ENCODE measurements at regions not wholly inside any gene's neighbourhood (a gene's known extent, or its start where the extent isn't known, plus 50 kb on each side); places are given as distances from the start of the nearest gene placed in this dataset.
"Not testable (repeated sequence)": the region's sequence is repeated elsewhere in the genome, so short reads cannot be mapped to it uniquely, and the experiment has no call there.

- no peak for DNase-seq (ENCODE audit: low read depth)
Observed at GRCh38 chr21:20388400-20388799, 609.8 kb upstream of the NCAM2 start.

DNA sequence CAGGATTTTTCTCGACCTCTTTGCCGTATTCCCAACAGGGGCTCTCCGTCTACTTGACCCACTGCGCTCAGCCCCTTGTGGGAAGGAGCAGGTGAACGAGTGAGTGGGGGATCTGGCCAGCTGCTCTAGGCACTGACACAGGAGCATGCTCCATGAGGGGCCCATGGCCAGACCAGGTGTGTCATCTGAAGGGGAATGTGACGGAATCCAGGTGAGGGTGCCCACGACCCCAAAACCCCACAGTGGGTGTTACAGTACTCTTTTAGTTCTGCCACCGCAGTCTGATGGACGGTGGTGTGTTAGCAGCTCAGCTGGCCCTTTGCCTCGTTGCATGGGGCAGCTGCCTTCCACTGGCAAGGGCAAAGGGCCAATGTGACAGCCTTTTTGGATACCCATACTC is 601.4 kb upstream of the NCAM2 start:
- no peak for DNase-seq (ENCODE audit: low read depth)

DNA sequence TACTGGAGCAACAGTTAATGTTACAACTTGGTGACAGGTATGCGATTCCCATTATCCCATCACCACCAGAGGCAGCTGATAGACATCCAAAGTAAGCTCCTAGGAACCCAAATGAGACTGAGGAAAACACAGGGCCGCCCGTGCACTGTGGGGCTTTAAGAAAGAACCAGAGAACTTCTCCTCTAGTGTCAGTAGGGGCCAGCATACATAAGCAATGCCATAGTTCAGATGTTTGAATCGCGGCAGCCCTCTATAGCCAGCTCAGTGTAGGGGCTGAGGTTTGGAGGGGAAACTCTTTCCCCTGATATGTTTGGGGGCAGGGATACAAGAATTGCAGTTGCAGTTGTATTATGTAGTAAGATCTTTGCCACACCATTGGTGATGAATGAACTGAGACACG is 593.3 kb upstream of the NCAM2 start:
- no peak for DNase-seq (ENCODE audit: low read depth)

DNA sequence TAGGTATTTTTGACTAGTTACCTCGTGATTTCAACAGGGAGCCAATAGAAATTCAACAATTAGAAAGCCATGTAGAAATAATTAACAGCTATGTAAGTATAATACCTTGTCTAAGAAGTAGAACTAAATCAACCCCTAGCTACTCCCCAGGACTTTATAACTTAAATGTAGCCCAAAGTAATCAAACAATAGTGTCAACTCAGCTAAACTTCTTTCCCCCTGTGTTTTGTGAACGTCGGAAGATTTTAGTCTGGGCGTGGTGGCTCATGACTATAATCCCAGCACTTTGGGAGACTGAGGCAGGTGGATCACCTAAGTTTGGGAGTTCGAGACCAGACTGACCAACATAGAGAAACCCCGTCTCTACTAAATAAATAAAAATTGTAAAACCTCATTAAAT is 579.9 kb upstream of the NCAM2 start:
- no peak for DNase-seq (ENCODE audit: low read depth)

GRCh38 chr21:20419772-20420171 is 578.4 kb upstream of the NCAM2 start:
- no peak for DNase-seq (ENCODE audit: low read depth)

GRCh38 chr21:20424943-20425342 is 573.3 kb upstream of the NCAM2 start:
- DNase-seq (ENCODE audit: low read depth), result no peak

GRCh38 chr21:20425856-20426255 is 572.4 kb upstream of the NCAM2 start:
- DNase-seq (ENCODE audit: low read depth), result no peak

DNA sequence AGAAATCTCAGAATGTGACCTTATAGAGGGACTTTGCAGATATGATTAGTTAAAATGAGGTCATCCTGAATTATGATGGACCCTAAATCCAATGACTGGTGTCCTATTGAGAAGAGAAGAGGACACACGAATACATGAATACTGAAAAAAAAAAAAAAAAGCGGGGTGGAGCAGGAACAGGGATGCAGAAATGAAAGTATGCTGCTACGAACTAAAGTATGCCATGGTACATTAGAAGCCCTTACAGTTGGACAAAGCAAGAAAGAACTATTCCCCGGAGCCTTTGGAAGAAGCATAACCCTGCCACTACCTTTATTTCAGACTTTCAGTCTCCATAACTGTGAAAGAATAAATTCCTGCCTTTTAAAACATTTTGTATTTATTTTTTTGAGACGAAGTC is 557.9 kb upstream of the NCAM2 start:
- no peak for DNase-seq (ENCODE audit: low read depth)

DNA sequence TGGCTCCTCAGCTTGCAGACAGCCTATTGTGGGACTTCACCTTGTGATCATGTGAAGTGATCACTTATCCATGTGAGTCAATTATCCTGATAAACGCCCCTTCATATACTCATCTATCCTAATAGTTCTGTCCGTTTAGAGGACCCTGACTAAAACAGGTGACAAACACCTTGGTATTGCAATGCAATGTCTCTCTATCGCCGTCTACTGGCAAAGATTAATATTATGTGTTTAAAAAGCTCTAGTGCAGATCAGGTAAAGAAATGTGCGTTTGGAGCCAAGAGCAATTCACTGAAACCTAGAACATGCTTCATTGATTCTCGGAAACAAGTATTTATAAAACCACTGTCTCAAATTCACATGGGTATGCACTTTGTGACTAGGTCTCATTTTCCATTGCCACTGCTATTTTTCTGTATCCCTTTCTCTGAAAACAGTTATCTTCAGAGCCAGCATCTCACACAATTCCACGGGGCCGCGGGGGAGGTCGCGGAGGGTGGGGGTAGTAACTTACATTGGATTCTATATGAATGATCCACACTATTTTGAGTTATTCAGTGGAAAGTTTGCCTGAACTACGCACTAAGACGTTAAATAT is 554.6 kb upstream of the NCAM2 start:
- no peak for DNase-seq (ENCODE audit: low read depth)

DNA sequence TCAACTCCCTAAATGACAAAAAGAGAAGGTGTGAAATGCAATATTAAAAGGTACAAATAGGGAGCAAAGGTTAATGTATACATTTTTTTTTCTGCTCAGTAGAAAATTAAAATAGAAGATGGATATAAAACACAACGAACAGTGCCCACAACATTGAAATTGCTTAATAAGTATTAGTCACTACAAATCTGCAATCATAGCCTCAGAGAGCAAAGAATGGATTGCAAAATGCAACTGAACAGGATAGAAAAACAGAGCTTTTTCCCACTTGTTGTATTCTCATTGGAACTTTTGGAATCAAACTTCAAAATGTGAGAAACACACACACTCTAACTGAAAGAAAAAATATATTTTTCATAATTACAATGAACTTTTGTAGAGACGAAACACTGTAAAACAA is 552.2 kb upstream of the NCAM2 start:
- no peak for DNase-seq (ENCODE audit: low read depth)

DNA sequence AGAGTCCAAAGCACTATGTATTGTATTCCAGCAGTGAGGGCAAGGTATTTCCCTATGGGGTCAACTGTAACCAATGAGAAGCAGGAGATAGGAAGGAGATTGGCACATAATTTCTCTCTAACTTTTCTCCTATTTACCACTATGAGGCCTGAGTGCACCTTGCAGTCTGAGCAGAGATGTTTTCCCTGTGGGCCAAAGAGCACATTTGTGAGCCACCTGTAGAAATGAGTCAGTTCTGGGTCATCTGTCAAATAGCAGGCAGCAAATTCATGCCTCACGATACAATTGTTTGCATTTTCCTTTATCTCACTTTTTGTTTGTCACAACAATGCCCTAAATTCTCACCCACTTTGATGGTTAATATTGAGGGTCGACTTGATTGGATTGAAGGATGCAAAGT is 547.2 kb upstream of the NCAM2 start:
- DNase-seq (ENCODE audit: low read depth), result no peak

DNA sequence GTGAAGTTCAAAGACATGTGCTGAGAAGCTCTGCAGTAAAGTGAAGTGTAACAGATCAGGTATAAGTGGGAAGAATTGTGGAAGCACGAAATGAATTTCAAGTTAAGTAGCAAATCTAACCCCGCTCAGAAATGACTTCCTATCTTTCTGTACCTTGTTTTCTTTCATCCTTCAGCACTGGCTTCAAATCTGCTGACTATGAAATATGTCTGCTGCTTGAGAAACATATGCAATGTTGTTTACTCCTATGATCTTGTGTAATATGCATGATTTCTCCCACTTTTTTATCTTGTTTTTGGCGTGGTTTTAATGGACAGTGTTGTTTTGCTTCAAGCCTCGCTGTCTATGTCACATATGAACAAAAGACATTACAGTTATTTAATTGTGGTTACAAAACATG is 545.3 kb upstream of the NCAM2 start:
- no peak for DNase-seq (ENCODE audit: low read depth)

GRCh38 chr21:20459838-20460237 is 538.4 kb upstream of the NCAM2 start:
- DNase-seq (ENCODE audit: low read depth), result no peak

GRCh38 chr21:20463362-20463761 is 534.8 kb upstream of the NCAM2 start:
- no peak for DNase-seq (ENCODE audit: low read depth)

- no peak for DNase-seq (ENCODE audit: low read depth)
Observed at GRCh38 chr21:20469361-20469760, 528.8 kb upstream of the NCAM2 start.

DNA sequence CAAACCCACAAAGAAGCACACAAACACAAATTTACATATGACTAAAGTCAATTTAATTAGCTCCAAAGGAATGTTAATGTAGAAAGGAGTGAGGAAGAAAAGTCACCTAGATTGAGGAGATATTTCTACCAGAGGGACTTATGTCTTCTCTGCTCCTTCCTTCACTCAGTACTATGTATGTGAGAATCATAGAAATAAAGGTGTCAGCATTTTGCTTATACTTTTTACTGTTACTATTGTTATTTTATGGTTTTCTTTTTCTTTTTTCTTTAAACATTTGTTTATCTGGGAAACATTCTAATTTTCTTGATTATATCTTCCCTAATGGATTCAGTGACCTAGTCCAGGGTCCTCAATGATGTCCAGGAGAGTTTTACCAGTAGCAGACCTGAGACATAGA is 511.9 kb upstream of the NCAM2 start:
- no peak for DNase-seq (ENCODE audit: low read depth)

DNA sequence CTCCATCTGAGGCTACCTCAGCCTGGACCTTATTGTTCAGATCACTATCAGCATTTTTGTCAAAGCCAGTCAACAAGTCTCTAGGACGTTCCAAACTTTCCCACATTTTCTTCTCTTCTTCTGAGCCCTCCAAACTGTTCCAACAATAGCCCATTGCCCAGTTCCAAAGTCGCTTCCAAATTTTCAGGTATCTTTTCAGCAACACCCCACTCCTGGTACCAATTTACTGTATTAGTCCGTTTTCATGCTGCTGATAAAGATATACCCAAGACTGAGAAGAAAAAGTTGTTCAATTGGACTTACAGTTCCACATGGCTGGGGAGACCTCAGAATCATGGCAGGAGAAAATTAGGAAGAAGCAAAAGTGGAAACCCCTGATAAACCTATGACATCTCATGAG is 495.3 kb upstream of the NCAM2 start:
- DNase-seq (ENCODE audit: low read depth), result not testable (repeated sequence)

DNA sequence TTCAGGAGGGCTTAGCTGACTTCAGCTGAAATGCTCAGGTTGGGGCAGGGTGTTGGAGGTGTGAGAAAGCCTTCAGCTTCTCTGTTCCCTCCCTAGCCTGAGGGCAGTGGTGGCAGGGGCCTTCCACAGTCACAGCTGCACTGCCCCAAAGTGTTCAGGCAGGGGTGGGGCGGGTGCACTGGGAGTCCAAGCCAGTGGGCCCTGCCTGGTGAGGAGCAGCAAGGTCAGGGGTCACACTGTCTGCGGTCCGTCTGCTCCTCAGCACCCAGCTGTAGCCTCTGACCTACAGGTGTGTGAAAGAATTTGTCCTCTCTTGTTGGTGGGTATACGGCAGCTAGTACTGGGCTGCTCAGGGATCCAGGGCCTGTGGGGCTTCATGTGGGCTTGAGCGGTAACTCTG is 490.4 kb upstream of the NCAM2 start:
- DNase-seq (ENCODE audit: low read depth), result no peak

DNA sequence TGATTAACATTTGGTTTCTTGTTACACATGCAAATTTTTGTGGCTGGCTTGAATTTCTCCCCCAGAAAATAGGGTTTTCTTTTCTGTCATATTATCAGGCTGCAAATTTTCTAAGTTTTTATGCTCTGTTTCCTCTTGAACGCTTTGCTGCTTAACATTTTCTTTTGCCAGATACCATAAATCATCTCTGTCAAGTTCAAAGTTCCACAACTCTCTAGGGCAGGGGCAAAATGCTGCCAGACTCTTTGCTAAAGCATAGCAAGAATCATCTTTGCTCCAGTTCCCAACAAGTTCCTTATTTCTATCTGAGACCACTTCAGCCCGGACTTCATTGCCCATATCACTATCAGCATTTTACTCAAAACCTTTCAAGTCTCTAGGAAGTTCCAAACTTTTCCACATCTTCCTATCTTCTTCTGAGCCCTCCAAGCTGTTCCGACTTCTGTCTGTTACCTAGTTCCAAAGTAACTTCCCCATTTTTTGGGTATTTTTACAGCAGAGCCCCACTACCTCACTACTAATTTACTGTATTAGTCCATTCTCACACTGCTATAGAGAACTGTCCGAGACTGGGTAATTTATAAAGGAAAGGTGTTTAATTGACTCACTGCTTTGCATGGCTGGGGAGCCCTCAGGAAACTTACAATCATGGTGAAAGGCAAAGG is 486.9 kb upstream of the NCAM2 start:
- no peak for DNase-seq (ENCODE audit: low read depth)

- DNase-seq (ENCODE audit: low read depth), result no peak
Observed at GRCh38 chr21:20515446-20515845, 482.8 kb upstream of the NCAM2 start.

DNA sequence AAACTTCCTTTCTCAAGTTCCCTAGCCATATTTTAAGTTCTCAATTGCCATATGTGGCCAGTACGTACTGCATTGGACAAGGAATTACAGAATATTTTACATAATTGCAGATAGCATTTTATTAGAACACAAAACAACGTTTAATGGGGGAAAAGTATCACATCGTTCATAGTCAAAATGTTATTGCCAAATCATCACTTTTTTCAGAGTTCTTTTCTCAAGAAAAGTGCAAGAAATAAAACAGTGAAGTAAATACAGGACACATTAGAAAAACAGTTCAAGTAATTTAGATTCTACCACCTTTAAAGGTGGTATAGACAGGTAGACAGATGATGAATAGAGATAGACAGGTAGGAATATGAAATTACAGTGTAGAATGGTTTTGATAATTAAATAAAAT is 479.1 kb upstream of the NCAM2 start:
- DNase-seq (ENCODE audit: low read depth), result no peak

GRCh38 chr21:20522611-20523010 is 475.6 kb upstream of the NCAM2 start:
- no peak for DNase-seq (ENCODE audit: low read depth)

- no peak for DNase-seq (ENCODE audit: low read depth)
Observed at GRCh38 chr21:20523191-20523590, 475.0 kb upstream of the NCAM2 start.

GRCh38 chr21:20527731-20528460 is 470.3 kb upstream of the NCAM2 start:
- DNase-seq (ENCODE audit: low read depth), result no peak
